ENCODE measurements at regions not wholly inside any gene's neighbourhood (a gene's known extent, or its start where the extent isn't known, plus 50 kb on each side); places are given as distances from the start of the nearest gene placed in this dataset.

DNA sequence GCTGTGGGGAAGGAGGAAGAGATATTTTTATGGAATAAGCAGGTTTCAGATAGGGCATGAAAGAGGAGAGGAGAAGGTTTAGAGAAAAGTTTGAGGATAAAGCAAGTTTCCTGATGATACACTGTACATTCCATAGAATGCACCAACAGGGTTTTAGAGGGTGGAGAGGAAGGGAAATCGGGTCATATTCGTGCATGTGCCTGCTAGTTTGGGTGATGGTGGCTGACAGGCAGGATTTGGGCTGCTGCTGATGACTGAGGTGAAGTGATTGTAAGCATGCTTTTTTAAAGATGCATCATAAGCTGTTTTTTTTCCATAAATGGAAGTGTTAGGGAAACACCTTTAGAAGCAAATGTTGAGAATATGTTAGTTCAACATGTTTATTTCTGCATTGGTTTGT lies 68.8 kb downstream of the PMAIP1 start:
- Mint-ChIP-seq H3K4me3 (no peak overlapping the region), H3K36me3 (no peaks in the 10 kb centered on the region), H3K9me3 (no peaks in the 10 kb centered on the region), H3K27ac (no peak overlapping the region), H3K27me3 (ENCODE audit: insufficient read depth, low read depth) (no peaks in the 10 kb centered on the region), H3K4me1 (no peaks in the 10 kb centered on the region)
- Histone ChIP-seq H3K4me1 (no peaks in the 10 kb centered on the region), H4K20me1 (ENCODE audit: low read depth) (no peaks in the 10 kb centered on the region), H3K79me2 (ENCODE audit: low read depth) (no peaks in the 10 kb centered on the region), H3K9me3 (ENCODE audit: low read depth) (no peaks in the 10 kb centered on the region), H3K27ac (no peak overlapping the region), H3K4me2 (no peak overlapping the region), H3K9ac (no peak overlapping the region), H3F3A (ENCODE audit: low read depth) (no peaks in the 10 kb centered on the region), H3K4me3 (no peak overlapping the region), H3K27me3 (no peaks in the 10 kb centered on the region), H3K36me3 (no peaks in the 10 kb centered on the region), H2AFZ (replicated peaks) (no peak overlapping the region)
- TF ChIP-seq EZH2phosphoT487 (IDR thresholded peaks at IDR 0.05) = no peak
- TF ChIP-seq CTCF (IDR thresholded peaks at IDR 0.05) = no peak
- TF ChIP-seq EZH2 (IDR thresholded peaks at IDR 0.05) = no peak
- DNase-seq (ENCODE audit: low spot score) = no peak

- H3K4me2 ChIP-seq = no peak overlapping the region
- no peaks in the 10 kb centered on the region for H3K27me3 ChIP-seq
- H3K36me3 ChIP-seq = no peaks in the 10 kb centered on the region
- no peak overlapping the region for H3K4me3 Mint-ChIP-seq
- H3F3A ChIP-seq (ENCODE audit: low read depth) = no peaks in the 10 kb centered on the region
- no peaks in the 10 kb centered on the region for H3K9me3 ChIP-seq (ENCODE audit: low read depth)
- DNase-seq (ENCODE audit: low spot score) = no peak
- H3K9me3 Mint-ChIP-seq = no peaks in the 10 kb centered on the region
- H2AFZ ChIP-seq (replicated peaks) = no peak overlapping the region
- no peak overlapping the region for H3K27ac ChIP-seq
- H3K79me2 ChIP-seq (ENCODE audit: low read depth) = no peaks in the 10 kb centered on the region
- no peaks in the 10 kb centered on the region for H4K20me1 ChIP-seq (ENCODE audit: low read depth)
- H3K36me3 Mint-ChIP-seq = no peaks in the 10 kb centered on the region
- no peaks in the 10 kb centered on the region for H3K4me1 ChIP-seq
- no peaks in the 10 kb centered on the region for H3K4me1 Mint-ChIP-seq
- no peak overlapping the region for H3K4me3 ChIP-seq
- H3K27ac Mint-ChIP-seq = no peak overlapping the region
- H3K27me3 Mint-ChIP-seq (ENCODE audit: insufficient read depth, low read depth) = no peaks in the 10 kb centered on the region
- no peak for TF ChIP-seq EZH2phosphoT487 (IDR thresholded peaks at IDR 0.05)
- TF ChIP-seq CTCF (IDR thresholded peaks at IDR 0.05) = no peak
- no peak for TF ChIP-seq EZH2 (IDR thresholded peaks at IDR 0.05)
- no peak overlapping the region for H3K9ac ChIP-seq
Observed at GRCh38 chr18:59967878-59968277, 68.1 kb downstream of the PMAIP1 start.

DNA sequence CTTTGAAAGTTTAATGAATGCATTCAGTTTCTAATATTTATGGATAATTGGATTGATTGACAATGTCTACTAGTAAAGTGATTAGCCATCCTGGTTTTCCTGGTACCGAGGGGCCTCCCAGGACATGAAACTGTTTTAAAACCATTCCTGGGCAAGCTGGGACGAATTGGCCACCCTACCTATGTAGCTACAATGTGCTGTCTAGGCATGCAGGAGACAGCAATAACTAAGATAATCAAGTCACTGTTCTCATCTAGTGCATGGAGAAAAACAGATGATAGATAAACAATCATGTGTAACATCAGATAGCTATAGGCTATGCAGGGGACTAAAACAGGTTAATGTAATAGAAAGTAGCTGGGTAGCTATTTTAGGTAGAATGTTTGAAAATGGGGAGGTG lies 67.1 kb downstream of the PMAIP1 start:
- H2AFZ ChIP-seq (replicated peaks) = no peak overlapping the region
- Mint-ChIP-seq H3K4me3 (no peak overlapping the region), H3K27me3 (ENCODE audit: insufficient read depth, low read depth) (no peaks in the 10 kb centered on the region), H3K27ac (no peak overlapping the region), H3K9me3 (no peaks in the 10 kb centered on the region), H3K4me1 (no peaks in the 10 kb centered on the region), H3K36me3 (no peaks in the 10 kb centered on the region)
- no peak for DNase-seq (ENCODE audit: low spot score)
- no peaks in the 10 kb centered on the region for H3K79me2 ChIP-seq (ENCODE audit: low read depth)
- no peak overlapping the region for H3K9ac ChIP-seq
- H3K4me3 ChIP-seq = no peak overlapping the region
- no peak overlapping the region for H3K4me2 ChIP-seq
- H3K9me3 ChIP-seq (ENCODE audit: low read depth) = no peaks in the 10 kb centered on the region
- no peak overlapping the region for H3K27ac ChIP-seq
- H3K4me1 ChIP-seq = no peaks in the 10 kb centered on the region
- TF ChIP-seq EZH2 (IDR thresholded peaks at IDR 0.05) (no peak), EZH2phosphoT487 (IDR thresholded peaks at IDR 0.05) (no peak), CTCF (IDR thresholded peaks at IDR 0.05) (no peak)
- no peaks in the 10 kb centered on the region for H4K20me1 ChIP-seq (ENCODE audit: low read depth)
- H3K36me3 ChIP-seq = no peaks in the 10 kb centered on the region
- H3F3A ChIP-seq (ENCODE audit: low read depth) = no peaks in the 10 kb centered on the region
- H3K27me3 ChIP-seq = no peaks in the 10 kb centered on the region

DNA sequence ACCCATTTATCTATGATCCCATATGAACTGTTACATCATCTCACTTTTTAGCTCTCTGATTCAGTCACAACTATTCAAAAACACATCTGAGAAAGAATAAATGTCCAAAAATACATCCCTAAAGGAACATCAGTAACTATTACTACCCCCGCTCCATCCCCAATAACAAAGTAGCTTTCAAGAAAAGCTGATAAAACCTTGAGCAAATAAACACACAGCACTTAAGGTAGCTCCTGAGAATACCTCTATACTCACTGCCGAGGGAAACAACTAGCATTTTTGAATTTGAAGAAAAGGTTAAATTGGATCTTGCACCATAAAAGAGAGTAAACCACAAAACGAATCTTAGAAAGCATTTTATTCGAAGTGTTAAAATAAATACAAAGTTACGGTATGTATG lies 63.4 kb downstream of the PMAIP1 start:
- no peak overlapping the region for H3K27ac ChIP-seq
- no peak for TF ChIP-seq CTCF (IDR thresholded peaks at IDR 0.05)
- no peak for TF ChIP-seq EZH2phosphoT487 (IDR thresholded peaks at IDR 0.05)
- TF ChIP-seq EZH2 (IDR thresholded peaks at IDR 0.05) = no peak
- no peaks in the 10 kb centered on the region for H3K36me3 ChIP-seq
- no peaks in the 10 kb centered on the region for H3K79me2 ChIP-seq (ENCODE audit: low read depth)
- H3K27me3 ChIP-seq = no peaks in the 10 kb centered on the region
- no peaks in the 10 kb centered on the region for H3K9me3 ChIP-seq (ENCODE audit: low read depth)
- H3K9me3 Mint-ChIP-seq = no peaks in the 10 kb centered on the region
- no peaks in the 10 kb centered on the region for H3K27me3 Mint-ChIP-seq (ENCODE audit: insufficient read depth, low read depth)
- H3F3A ChIP-seq (ENCODE audit: low read depth) = no peaks in the 10 kb centered on the region
- H3K4me3 Mint-ChIP-seq = no peak overlapping the region
- H3K36me3 Mint-ChIP-seq = no peaks in the 10 kb centered on the region
- H3K4me1 ChIP-seq = no peaks in the 10 kb centered on the region
- no peaks in the 10 kb centered on the region for H3K4me1 Mint-ChIP-seq
- H2AFZ ChIP-seq (replicated peaks) = no peak overlapping the region
- H4K20me1 ChIP-seq (ENCODE audit: low read depth) = no peaks in the 10 kb centered on the region
- H3K4me3 ChIP-seq = no peak overlapping the region
- DNase-seq (ENCODE audit: low spot score) = no peak
- no peak overlapping the region for H3K9ac ChIP-seq
- no peak overlapping the region for H3K27ac Mint-ChIP-seq
- H3K4me2 ChIP-seq = no peak overlapping the region
